ENCODE measurements at regions not wholly inside any gene's neighbourhood (a gene's known extent, or its start where the extent isn't known, plus 50 kb on each side); places are given as distances from the start of the nearest gene placed in this dataset.
"Not testable (repeated sequence)": the region's sequence is repeated elsewhere in the genome, so short reads cannot be mapped to it uniquely, and the experiment has no call there.

DNA sequence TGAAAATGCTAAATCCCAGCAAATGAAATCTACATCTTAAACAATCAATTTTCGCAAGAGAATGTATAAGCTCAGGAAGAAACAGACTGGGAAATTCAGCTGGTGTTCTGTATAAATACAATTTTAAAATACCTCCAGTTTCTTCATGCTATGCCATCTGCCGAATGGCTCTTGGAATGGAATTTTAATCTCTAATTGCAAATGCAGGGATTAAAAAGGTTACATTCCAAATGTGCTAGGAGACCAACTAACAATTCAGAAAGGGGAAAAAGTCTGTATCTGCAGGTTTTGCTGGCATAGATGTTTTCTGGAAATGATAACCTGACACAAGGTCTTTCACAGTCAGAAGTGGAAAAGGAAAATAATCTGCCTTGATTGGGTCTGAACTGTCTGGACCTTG, 379.7 kb downstream of the MAT2B start:
- DNase-seq (ENCODE audit: low read depth in 2 of 2): no peak

- no peak for DNase-seq (ENCODE audit: low read depth in 2 of 2)
Measured at GRCh38 chr5:163887854-163888253, 382.4 kb downstream of the MAT2B start.

DNA sequence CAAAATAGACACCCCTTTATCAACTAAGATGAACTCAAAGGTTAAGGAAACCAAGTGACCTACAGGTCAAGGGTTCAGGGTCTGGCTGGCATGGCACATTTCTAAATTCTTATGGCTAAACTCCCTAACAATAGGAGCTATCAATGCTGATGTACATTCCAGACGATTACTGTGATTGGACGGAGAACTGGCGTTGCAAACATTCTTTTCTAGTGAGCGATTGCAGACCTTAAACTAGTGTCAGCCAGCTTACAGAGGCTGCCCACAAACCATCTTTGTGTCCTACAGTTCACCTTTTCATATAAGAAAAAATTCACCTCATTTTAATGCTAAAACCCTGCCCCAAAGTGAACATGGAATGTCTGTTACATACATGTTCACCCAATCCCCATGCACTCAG, 382.9 kb downstream of the MAT2B start:
- DNase-seq (ENCODE audit: low read depth in 2 of 2): no peak

DNA sequence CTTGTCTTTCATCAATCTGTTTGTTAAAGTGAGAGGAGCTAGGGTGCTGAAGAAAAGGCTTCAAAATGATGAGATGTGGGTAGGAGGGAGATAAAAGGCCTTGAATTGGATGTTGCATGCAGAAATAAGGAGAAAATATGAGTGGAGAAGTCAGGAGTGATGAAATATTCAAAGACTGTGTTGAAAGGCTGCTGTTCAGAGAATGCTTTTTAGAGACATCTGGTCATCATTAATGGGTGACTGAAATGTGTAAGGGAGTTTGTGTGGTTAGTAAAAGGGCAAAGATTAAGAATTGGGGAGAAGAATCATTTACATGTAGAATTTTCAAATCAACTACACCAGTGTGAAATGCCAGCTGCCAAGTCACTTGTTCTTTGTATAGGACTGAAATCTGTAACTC, 383.9 kb downstream of the MAT2B start:
- no peak for DNase-seq (ENCODE audit: low read depth in 2 of 2)

DNA sequence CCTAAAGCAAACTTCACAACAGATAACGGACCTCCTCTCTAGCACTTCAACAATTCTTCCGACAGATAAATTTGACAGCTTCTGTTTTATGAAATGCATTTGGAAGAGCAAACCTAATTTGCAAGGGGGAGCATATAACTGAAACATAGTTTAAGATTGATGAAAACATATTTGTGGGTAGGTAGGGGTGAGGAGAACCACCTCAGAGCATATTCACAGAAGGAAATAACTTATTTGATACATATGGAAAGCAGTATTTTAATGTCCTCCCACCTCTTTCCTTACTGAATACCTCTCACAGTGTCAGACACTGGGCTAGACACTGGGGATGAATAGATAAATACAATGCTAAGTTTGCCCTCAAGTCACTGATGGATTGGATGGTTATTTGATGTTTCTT, 384.8 kb downstream of the MAT2B start:
- no peak for DNase-seq (ENCODE audit: low read depth in 2 of 2)

DNA sequence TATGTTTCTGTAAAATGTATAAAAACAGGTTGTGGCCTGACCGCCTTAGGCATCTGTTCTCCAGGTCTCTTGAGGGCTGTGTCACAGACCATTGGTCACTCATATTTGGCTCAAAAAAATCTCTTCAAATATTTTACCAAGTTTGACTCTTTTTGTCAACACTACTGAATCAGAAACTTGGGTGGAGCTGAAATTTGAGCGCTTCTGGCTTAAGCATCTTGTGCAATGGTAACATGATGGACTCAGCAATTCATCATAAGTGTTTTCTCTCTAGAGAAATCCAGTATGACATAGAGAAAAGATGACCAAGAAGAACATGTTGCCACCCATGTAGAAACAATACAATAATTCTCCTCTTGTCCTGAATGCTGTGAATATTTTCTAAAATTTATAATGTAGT, 387.9 kb downstream of the MAT2B start:
- DNase-seq (ENCODE audit: low read depth in 2 of 2): no peak

- no peak for DNase-seq (ENCODE audit: low read depth in 2 of 2)
Measured at GRCh38 chr5:163894645-163895044, 389.2 kb downstream of the MAT2B start.

DNA sequence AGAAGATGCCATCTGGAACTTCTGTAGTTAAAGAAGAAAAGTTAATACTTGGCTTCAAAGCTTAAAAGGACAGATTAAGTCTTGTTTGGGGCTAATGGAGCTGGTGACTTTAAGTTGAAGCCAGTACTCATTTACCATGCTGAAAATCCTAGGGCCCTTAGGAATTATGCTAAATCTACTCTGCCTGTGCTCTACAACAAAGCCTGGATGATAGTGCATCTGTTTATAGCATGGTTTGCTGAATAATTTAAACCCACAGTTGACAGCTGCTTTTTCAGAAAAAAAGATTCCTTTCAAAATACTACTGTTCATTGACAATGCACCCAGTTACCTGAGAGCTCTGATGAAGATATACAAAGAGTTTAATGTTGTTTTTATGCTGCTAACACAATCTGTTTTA, 393.5 kb downstream of the MAT2B start:
- no peak for DNase-seq (ENCODE audit: low read depth in 2 of 2)

DNA sequence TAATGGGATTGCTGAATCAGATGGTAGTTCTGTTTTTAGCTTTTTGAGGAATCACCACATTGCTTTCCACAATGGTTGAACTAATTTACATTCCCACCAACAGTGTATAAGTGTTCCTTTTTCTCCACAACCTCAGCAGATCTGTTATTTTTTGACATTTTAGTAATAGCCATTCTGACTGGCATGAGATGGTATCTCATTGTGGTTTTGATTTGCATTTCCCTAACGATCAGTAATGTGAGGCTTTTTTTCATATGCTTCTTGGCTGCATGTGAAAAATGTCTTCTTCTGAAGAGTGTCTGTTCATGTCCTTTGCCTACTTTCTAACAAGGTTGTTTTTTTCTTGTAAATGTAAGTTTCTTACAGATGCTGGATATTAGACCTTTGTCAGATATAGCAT, 402.4 kb downstream of the MAT2B start:
- not testable (repeated sequence) for DNase-seq (ENCODE audit: low read depth in 2 of 2)

DNA sequence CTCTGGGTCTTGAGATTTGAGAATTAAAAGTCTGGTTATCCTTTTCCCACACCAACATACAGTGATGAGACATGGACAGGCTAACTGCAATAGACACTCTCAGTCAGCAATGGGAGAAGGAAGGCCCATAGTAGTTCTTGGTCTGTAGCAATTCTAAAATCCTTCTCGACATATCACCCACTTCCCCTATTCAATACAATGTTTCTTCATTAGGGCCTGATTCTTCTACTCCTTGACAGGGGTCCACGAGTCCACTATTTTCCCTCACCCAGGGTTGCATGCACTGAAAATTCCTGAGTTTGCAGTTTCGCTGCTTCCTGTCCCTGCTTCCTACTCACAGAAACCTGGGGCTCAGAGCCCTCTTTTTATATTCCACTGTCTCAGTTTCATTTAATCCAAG, 402.8 kb downstream of the MAT2B start:
- DNase-seq (ENCODE audit: low read depth in 2 of 2): no peak

DNA sequence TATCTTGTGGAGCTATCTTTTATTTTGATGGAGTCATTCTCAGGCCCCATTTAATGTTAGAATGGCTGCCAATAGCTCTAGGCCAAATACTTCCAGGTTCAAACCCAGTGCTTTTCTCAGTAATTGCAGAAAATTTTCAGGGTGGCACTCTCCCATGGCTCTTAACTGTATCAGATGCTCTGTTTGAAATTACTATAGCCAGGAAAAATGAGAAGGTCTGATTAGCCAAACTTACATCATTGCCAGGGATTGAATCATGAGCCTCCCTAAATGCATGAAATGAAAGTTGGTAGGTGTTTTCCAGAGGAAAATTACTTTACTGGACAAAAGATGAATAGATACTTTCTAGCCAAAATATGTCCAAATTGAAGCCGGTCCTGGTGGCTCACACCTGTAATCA, 404.8 kb downstream of the MAT2B start:
- no peak for DNase-seq (ENCODE audit: low read depth in 2 of 2)

GRCh38 chr5:163912046-163912445, 406.6 kb downstream of the MAT2B start:
- DNase-seq (ENCODE audit: low read depth in 2 of 2): no peak

GRCh38 chr5:163913548-163913947, 408.1 kb downstream of the MAT2B start:
- DNase-seq (ENCODE audit: low read depth in 2 of 2): no peak

GRCh38 chr5:163914910-163915309, 409.5 kb downstream of the MAT2B start:
- no peak for DNase-seq (ENCODE audit: low read depth in 2 of 2)

GRCh38 chr5:163915481-163915961, 410.1 kb downstream of the MAT2B start:
- no peak for DNase-seq (ENCODE audit: low read depth in 2 of 2)

- no peak for DNase-seq (ENCODE audit: low read depth in 2 of 2)
Measured at GRCh38 chr5:163916376-163916775, 411.0 kb downstream of the MAT2B start.

DNA sequence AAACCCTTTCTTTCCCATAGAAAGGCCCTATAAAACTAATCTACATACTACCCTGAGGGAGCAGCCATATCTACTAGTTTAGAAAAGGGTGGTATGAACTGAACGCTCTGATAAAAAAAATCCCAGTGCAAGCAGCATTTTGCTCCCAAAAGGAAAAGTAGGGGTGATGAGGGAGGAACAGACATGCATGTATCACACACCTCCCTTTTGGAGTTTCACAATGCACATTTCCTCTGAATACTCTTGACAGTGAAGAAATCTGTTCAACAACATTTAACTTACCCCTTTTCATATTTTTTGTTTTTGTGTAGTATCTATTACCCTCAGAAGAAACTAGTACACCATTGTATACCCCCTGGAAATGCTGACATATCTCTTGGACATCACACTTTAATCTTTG, 411.4 kb downstream of the MAT2B start:
- no peak for DNase-seq (ENCODE audit: low read depth in 2 of 2)

- DNase-seq (ENCODE audit: low read depth in 2 of 2): no peak
Measured at GRCh38 chr5:163917747-163918146, 412.3 kb downstream of the MAT2B start.

DNA sequence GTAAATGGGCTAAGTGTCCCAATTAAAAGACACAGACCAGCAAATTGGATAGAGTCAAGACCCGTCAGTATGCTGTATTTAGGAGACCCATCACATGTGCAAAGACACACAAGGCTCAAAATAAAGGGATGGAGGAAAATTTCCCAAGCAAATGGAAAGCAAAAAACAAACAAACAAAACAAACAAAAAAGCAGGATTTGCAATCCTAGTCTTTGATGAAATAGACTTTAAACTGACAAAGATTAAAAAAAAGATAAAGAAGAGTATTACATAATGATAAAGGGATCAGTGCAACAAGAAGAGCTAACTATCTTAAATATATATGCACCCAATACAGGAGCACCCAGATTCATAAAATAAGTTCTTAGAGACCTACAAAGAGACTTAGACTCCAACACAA, 429.6 kb downstream of the MAT2B start:
- DNase-seq (ENCODE audit: low read depth in 2 of 2): not testable (repeated sequence)

GRCh38 chr5:163938595-163938994, 433.2 kb downstream of the MAT2B start:
- DNase-seq (ENCODE audit: low read depth in 2 of 2): no peak

DNA sequence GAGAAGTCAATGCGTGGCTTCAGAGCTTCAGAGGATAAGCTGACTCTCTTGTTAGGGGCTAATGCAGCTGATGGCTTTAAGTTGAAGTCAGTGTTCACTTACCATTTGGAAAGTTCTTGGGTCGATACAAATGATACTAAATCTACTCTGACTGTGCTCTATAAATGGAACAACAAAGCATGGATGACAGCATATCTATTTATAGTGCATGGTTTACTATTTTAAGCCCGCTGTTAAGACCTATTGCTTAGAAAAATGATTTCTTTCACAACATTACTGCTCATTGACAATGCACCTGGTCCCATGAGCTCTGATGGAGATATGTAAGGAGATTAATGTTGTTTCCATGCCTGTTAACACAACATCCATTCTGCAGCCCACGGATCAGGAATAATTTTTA, 435.7 kb downstream of the MAT2B start:
- DNase-seq (ENCODE audit: low read depth in 2 of 2): no peak

DNA sequence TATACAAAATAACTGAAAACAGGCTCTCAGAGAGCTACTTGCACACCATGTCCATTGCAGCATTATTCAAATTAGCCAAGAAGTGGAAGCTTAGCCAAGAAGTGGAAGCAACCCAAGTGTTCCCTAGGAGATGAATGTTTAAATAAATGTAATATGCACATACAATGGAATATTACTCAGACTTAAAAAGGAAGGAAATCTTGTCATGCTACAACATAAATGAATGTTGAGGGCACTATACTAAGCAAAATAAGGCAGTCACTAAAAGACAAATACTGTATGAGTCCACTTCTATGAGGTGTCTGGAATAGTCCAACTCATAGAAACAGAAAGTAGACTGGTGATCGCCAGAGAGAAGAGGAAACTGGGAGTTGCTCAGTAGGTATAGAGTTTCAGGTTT, 438.1 kb downstream of the MAT2B start:
- no peak for DNase-seq (ENCODE audit: low read depth in 2 of 2)

DNA sequence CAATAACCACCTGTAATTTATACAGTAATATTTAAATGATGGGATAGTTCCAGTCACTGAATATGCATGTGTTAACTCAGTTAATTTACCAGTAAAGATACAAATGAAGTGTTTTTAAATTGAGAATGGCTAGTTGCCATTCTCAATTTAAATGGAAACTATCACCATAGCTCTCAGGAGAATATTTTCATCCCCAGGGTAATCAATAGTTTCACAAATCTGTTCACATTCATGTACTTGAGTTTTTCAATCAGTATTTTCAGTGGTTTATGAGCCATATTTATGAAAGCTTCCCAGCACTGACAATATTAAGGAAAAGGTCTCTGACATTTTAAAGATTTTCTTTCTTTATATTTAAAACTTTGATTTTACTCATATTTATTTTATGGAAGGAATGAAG, 439.3 kb downstream of the MAT2B start:
- DNase-seq (ENCODE audit: low read depth in 2 of 2): no peak

DNA sequence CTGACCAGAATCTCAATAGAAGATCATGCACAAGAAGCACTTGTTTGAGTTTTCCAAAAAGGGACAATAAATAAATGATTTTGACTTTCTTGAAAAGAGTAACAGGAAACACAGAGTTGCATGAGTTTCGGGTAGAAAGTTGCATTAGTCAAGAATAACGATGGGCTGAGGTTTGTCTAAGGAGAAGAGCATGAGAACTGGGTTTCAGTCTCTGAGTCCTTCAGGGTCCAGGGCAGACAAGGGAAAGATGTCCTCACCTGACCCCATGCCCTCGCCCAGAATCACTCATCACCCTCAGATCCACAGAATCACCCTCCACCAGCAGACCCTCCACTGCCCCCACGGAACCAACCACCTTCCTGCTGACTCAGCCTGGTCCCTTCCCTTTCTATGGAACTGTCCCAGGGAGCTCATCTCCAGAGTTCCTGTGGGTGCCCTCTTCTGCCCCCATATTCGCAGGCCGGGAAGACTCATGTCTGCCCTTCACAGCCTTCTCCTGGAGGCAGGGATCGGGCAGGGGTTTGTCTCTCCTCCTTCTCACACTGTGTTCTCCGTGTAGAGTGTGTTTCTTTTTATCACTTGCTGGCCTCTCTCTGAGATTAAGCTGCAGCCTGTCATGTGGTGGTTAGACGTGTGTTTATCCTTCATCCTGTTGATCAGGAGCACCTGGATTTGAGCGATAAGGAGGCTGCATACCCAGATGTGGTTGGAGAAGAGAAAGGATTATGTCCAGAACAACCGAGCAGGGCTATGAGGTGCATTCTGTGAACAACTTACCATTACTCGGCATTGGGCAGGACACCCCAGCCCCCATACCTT, 442.6 kb downstream of the MAT2B start:
- no peak for DNase-seq (ENCODE audit: low read depth in 2 of 2)

All from activated CD8-positive, alpha-beta memory T cell treated with anti-CD3 and anti-CD28 coated beads for 4 hours (primary cell).